ENCODE measurements at regions not wholly inside any gene's neighbourhood (a gene's known extent, or its start where the extent isn't known, plus 50 kb on each side); places are given as distances from the start of the nearest gene placed in this dataset.
"Not testable (repeated sequence)": the region's sequence is repeated elsewhere in the genome, so short reads cannot be mapped to it uniquely, and the experiment has no call there.

- not testable (repeated sequence) for DNase-seq
These were observed 56.1 kb downstream of the ZNF22 start for GRCh38 chr10:45056806-45057205.

DNA sequence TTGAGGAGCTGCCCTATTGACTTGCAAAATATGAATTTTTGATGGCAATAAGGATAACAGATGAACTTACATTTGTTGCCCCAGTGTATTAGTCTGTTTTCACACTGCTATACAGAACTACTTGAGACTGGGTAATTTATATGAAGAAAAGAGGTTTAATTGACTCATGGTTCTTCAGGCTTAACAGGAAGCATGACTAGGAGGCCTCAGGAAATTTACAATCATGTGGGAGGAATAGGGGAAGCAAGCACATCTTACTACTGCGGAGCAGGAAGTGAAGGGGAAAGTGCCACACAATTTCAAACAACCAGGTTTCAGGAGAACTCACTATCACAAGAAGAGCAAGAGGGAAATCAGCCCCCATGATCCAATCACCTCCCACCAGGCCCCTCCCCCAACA is 57.9 kb downstream of the ZNF22 start:
- DNase-seq, result no peak

DNA sequence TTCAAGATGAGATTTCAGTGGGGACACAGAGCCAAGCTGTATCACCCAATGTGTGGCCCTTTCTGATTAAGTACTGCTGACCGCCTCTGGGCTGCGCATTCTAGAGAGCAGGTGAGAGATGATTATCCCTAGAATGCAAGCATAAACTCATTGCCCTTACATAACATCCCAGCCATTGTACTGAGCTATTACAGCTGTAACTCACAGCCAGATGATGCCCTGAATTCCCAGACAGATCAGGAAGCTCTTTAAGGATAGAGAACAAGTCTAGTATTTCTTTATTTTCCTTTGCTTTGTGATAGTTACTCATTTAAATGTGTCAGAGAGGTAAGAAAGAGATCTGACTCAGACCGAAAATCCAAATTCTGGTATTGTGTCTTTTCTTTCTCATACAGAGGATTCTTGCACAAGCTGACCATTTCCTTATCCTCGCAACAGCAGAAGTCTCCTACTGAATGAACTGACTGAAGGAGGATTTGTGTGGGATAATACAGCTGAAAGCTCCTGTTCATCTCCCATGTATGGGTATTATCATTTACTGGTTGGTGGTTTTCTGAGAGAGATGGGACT is 58.4 kb downstream of the ZNF22 start:
- DNase-seq, result no peak

DNA sequence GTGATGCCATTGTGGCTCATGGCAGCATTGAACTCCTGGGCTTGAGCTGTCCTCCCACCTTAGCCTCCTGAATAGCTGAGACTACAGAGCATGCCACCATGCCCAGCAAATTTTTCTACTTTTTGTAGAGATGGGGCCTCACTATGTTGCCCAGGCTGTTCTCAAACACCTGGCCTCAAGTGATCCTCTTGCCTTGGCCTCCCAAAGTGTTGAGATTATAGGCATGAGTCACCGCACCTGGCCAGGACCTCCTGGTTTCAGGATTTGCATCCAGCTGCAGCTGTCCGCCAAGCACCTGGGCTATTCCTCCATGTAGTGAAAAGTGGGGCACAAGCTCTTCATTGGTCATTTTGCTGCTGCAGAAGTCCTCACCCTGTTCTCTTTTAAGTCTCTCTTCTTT is 58.9 kb downstream of the ZNF22 start:
- DNase-seq, result no peak

DNA sequence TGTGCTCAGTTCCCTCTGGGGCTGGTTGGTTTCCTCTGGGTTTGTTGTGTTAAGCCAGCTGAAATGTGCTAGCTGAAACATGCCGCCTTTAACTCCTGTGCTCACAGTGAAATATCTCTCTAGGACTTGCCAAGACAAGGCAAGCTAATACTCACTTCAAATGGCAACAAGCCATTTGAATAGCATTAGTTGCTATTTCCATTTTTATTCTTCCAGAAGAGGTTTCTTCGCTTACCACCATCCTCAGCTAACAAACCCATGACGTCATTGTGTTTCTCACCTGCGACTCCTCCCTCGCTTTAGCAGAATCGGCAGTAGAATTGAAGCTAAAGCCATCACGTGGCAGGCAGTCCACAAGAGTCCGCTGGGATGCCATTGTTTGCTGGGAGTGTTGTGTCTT is 61.3 kb downstream of the ZNF22 start:
- DNase-seq, result no peak

DNA sequence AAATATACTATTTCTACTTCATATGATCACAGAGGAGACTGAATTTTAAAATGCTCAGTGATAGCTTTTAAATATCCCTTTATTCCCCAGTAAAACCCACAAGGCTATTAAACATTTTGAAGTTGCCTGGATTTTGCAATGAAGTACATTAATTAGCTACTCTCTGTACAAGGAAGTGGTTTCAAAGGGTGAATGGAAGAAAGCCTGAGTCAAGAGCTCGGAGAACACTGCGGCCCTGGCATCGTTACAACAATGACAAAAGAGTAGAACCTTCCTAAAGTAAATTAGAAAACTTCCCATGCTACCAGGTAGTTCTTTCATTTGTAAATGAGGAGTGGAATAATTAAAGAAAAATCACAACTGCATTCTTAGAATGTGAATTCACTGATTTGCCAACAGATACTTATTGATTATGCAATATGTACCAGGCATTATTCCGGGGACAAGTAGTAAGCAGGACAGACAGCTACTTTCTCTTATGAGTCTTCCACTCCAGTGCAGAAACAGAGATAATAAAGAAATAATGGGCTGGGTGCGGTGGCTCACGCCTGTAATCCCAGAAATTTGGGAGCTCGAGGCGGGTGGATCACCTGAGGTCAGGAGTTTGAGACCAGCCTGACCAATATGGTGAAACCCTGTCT is 63.0 kb downstream of the ZNF22 start:
- no peak for DNase-seq

GRCh38 chr10:45064998-45065397 is 64.3 kb downstream of the ZNF22 start:
- no peak for DNase-seq

DNA sequence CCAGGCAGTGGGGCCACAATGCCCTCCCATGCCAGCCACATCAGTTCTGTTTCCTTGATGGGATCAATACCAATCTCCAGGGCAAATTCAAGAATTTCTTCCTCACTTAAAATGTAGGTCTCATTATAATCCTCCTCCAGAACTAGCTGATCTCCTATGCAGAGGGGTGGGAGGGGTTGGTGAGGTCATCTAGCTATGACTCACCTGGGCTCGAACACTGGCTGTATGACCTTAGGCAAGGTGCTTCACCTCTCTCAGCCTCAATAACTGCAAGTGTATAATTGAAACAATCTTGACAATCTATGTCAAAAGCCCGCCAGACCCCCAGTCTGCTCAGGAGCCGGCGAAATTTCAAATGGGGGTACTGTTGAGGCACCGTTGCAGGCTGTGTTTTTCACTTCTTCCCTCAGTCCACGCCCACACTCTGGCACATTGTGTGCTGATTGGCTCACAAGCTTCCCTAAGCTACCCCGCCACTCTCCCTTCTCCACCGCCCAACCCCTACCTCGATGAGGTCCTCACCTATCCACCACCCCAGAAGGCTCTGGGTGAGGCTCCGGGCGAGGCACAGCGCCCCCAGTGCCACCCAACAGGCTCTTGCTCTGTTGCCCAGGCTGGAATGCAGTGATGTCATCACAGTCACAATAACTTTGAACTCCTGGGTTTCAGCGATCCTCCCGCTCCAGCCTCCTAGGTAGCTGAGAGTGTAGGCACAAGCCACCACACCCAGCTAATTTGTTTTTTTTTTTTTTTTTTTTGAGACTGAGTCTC is 70.5 kb downstream of the ZNF22 start:
- DNase-seq, result no peak

- no peak for DNase-seq
These were observed 74.5 kb downstream of the ZNF22 start for GRCh38 chr10:45075216-45075615.

DNA sequence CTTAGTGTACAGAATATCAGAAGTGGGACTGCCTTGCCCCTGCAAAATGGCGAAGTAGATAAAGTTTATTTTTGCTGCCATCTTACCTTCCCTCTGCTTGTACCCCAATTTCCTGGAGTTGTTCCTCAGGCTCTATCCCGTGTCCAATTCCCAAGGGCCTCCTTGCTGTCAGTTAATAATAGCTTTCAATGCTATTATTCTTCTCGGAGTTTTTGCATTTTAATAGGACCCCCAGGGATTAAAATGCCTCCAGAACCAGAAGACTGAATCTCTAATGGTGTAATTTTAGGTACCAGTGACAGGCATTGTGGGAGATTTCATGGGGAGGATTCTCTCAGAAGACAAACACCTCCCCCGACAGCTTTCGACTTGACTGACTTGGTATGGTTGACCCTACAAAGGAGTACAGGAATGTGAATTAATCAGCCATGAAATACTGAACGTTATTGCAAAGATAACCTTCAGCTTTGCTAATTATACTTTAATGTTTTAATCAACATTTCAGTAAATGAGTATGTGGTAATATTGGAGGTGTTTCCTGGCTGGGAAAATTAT is 75.2 kb downstream of the ZNF22 start:
- no peak for DNase-seq

DNA sequence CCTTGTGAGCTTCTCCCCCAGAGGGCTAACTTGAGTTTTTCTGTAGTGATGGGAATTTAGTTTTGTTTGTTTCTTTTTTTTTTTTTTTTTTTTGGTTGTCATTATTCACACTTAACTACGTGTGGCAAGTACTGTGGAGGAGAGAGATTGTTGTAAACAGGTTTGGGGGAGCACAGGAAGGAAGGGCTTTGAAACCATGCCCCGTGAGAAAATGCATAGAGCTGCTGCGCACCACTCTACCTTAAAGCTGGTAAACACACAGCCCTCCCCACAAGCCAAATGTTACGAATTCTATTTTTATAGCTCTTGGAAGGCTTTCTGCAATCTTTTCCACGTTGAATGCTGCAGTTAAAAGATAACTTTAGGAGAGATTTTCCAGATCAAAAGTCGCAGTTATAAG is 76.2 kb downstream of the ZNF22 start:
- DNase-seq, result peak; percentile 15

GRCh38 chr10:45080331-45080730 is 79.6 kb downstream of the ZNF22 start:
- DNase-seq, result no peak

GRCh38 chr10:45082176-45082575 is 81.5 kb downstream of the ZNF22 start:
- DNase-seq, result no peak

GRCh38 chr10:45091968-45092367 is 91.2 kb downstream of the ZNF22 start:
- DNase-seq, result no peak

- no peak for DNase-seq
These were observed 93.2 kb downstream of the ZNF22 start for GRCh38 chr10:45093945-45094344.

GRCh38 chr10:45095286-45095685 is 94.6 kb downstream of the ZNF22 start:
- no peak for DNase-seq

DNA sequence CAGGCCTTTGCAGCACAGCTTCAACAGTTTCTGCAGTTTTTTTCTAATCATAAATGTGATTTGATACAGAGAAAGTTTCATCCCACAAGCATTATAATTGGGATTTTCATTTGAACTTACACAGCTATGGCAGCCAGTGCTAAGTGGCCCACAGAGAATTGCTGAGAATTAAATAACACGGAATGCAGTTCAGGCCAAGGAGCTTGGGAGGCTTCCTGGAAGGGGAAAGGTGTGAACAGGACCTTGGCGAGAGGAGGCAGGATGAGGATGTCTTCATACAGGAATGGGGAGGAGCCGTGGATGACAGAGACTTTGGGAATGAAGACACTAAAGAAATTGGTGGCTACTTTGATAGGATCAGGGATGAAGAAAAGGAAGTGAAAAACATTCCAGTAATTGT is 95.3 kb downstream of the ZNF22 start:
- DNase-seq, result no peak

GRCh38 chr10:45100429-45100828 is 99.7 kb downstream of the ZNF22 start:
- DNase-seq, result no peak

DNA sequence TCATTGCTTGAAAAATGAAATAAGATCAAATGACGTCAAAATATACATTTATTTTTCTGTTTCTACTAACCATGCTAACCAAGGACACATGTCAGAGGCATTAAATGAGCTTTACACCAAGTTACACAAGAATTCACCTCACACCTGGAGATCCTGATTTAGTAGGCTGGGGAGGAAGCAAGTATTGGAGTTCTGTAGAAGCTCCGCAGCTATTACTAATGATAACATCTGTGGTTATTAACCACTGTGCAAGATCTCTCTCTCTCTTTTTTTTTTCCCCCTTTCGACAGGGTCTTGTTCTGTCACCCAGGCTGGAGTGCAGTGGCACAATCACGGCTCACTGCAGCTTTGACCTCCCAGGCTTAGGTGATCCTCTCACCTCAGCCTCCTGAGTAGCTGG is 104.0 kb downstream of the ZNF22 start:
- no peak for DNase-seq

DNA sequence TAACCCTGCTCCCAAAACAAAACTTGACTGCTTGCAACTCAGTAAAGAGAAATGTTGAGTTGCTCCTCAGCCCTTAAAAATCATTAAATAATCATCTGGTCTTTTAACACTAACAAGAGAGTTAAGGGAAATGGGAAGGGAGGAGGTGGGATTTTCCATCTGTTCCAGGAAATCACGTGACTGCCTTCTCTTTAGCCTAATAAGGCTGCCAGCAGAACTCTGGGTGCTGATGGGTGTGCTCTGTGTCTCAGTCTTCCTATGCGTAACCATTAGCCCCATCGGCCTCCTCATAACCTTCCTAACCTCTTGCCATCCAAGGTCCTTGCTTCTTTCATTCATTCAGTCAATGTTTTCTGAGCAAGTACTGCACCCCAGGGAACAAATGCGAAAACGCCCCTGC is 104.6 kb downstream of the ZNF22 start:
- not testable (repeated sequence) for DNase-seq

- no peak for DNase-seq
These were observed 105.6 kb downstream of the ZNF22 start for GRCh38 chr10:45106236-45106856.

- no peak for DNase-seq
These were observed 110.8 kb downstream of the ZNF22 start for GRCh38 chr10:45111509-45111908.

GRCh38 chr10:45117940-45118339 is 117.2 kb downstream of the ZNF22 start:
- DNase-seq, result not testable (repeated sequence)

DNA sequence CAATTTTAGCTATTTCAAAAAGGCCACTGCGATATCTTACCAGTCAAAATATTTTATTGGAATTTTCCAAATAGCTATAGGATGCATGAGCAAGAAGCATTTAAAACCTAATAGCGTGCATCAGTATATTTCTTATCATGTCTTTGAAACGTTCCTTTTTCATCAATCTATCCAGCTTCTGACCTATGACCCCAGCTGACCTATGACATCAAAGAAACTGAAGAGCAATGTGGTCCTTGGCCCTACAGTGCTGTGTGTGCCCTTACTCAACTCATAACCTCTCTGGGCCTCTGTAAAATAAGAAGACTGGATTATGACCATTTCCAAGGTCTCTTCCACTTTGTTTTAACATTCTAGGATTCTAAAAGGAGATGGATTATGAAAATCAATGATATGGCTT is 118.2 kb downstream of the ZNF22 start:
- DNase-seq, result no peak
